Hippocampal formation (tissue), 2 donors: ENCODE measurements at regions not wholly inside any gene's neighbourhood (a gene's known extent, or its start where the extent isn't known, plus 50 kb on each side); places are given as distances from the start of the nearest gene placed in this dataset.

Experiments used
- DNase-seq, 2 donors: peaks; one replicate each; lab custom pipeline; 2025; lab: John Stamatoyannopoulos, UW

GRCh38 chr22:48453171-48453570 lies 1374.5 kb downstream of the BRD1 start:
- DNase-seq = no peak

DNA sequence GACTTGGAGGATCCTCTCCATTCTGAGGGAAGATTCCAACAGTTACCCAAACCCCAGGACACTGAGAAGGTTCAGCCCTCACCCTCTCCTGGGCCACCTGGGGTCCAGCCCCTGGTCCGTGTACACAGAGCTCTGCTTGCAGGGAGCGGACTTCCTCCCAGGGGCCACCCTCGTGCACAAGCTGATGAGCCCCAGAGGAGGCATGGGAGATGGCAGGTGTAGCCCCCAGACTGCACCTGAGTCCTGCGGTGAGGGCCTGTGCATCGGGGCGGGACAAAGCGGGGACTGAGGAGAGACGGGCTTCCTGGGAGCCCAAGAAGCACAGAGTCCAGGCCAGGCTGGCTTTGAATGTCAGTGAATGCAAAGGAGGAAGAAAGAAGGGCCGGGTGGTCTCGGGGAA lies 1374.9 kb downstream of the BRD1 start:
- DNase-seq = no peak

GRCh38 chr22:48451891-48452290 lies 1375.8 kb downstream of the BRD1 start:
- DNase-seq = no peak

DNA sequence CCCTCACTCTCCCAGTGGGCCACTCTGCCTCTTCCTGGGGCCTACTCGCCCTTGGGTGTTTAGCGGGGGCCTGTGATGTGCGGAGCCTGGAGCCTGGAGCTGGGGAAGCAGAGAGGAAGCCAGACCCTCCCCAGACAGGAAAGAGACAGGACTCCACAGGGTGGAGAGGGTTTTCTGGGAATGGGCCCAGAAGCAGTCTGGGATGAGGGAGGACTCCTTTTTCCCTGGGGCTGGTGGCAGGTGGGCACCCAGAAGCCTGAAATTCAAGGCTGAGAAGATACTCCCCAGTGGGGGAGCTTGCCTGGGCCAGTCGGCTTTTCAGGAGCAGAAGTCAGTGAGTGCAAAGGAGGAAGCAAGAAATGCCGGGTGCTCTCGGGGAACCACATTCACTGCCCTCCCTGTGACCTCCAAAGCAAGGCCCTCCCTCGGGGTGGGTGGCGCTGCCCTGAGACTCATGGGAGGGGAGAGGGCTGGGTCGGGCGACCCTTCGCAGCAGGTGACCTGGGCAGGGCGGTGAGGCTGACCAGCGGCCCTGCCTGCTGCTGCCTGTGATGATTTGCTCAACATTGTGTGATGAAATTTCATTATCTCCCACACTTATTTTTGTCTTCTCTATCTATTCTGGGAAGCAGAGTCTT lies 1377.4 kb downstream of the BRD1 start:
- DNase-seq = no peak

DNA sequence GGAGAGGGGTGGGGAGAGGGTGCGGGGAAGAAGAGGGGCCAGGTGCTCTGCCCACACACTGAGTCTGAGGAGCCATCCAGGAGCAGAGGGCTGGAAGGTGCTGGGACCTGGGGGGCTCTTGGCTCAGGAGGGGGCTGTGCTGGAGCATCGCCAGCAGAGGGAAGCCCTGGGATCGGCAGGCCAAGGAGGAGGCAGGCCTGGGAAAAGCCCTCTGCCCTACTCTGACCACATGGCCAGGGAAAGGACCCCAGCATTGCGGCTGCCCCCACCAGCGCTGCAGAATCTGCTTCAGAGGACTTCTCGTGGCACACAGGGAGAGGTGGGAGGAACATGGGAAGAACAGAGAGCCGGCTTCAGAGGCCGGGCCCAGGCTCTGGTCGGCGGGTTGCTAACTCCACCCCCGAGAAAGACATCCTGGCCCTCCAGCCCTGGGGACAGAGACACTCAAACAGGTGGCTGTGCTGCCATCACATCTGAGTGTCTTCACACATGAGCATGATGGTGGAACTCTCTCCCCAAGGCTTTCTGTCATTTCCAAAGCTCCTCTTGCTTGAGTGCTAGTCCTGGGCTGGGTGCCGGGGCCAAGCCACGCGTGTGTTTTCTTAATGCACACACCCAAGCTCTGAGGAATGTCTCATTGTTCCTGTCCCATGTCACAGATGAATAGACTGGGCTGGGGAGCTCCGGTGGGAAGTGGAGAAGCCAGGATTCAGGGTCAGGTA lies 1378.0 kb downstream of the BRD1 start:
- no peak for DNase-seq

DNA sequence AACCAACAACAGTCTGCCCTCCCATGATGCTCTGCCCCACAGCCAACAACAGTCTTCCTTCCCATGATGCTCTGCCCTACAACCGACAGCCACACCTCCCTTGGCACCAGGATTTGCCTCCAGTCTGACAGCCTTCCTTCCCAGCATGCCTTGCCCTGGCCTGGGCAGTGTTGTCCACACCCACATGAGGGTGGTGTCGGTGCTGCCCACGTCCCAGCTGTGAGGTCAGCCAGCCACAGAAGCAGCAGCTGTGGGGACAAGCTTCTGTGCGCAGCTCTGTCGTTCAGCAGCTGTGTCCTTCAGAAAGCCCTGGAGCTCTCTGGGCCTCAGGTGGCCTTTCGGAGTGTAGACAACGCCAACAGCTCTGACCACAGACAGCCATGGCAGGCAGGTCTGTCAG lies 1378.9 kb downstream of the BRD1 start:
- DNase-seq = no peak

DNA sequence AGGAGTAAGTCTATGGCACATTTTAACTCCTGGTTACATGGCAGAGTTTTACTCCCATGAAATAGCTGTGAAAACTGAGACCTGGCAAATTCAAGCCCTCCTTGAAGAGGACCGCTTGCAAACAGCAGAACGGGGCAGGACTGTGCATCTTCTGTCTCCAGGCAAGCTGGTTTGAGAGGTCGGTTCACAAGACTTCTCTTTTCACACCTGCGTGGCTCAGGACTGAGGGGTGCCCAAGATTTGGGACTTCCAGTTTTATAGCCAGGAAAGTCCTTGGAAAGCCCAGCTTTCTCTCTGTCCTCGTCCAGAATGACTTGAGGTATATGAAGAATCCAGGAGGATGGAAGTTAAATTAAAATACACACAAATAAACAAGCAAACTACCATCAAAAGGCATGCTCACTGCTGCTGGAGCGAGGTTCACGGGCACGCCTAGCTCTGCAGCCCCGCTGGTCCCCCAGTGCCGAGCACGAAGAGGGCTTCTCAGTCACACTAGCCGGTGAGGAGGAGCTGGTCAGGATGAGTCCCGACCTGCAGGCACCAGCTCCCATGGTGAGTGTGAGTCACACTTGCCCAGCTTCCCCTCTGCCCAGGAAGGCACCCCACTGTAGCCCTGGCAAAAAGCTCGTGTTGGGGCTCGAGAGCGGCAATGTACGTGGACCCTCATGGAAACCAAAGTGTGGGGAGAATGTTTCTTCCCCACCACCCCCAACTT lies 1382.4 kb downstream of the BRD1 start:
- DNase-seq = no peak

DNA sequence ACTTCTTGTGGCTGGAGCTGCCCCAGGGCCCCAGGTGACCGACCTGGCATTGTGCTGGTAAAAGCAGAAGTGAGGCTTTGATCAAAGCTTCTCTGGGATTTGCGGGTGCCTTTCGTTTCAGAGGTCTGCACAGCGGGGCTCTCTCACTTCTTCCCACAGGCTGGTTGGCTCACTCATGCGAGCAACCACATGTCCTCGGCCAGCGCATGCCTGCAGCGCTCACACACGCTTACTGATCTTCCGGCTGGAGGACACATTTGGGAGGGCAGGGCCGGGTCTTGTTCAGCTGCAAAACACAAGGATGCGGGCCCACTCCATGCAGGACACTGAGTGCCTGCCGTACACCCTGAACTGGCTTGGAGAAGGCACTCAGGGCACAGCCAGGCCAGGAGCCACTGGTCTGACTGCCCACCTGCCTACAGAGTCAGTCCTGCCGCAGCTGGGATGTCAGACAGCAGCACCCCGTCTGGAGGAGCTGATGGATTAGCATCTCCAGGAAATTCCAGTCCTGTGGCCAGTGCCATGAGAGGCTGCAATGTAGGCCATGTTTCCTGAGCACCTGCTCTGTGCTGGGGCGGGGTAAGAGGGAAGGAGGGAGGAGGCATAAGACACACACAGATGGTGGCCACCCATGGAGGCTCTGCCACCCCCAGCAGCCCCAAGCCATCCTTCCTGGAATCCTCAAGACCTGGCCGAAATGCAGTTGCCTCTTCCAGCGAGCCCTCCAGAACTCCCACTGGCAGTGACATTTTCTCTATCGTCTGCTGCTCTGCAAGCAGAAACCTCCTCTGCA lies 1383.2 kb downstream of the BRD1 start:
- DNase-seq = no peak

- DNase-seq = no peak
Observed at GRCh38 chr22:48443680-48444079, 1384.0 kb downstream of the BRD1 start.

GRCh38 chr22:48442663-48443062 lies 1385.0 kb downstream of the BRD1 start:
- no peak for DNase-seq

GRCh38 chr22:48441553-48441850 lies 1386.2 kb downstream of the BRD1 start:
- DNase-seq = no peak

DNA sequence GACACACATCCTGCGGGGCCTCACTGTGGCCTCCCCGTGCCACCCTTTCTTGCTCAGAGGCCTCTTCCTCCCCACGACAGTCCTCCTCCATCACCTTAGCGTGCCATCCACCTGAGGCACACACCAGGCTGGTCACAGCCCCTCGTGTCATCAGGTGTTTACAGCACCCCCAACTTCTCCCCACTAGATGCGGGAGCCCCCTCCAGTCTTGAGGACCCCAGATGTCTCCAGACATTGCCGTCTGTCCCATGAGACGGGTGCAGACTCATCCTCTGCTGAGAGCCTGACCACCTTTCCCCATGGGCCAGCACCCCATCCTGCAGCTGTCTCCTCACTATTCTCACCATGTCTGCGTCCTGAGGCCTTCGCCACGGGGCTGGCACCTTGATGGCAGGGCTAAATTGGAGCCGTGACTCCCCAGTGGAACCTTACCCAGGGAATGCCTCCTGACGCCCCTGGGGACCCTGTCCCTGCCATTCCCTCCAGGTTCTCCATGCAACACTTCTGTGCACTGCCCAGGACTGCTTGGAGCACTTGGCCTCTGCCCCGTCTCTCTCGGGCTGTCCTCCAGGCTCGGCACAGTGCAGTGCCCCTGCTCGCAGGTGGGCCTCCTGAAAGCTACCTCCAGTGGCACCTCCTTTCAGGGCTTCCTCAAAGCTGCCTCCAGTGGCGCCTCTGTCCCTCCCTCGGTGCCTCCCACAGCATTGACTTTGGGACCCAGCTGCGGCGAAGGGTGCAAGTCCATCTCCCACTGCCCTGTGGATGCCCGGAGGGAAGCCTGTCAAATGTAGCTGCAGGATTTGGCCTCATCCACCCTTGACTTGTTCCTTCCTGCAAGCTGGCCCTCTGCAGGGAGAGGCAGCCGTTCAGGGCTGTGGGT lies 1386.8 kb downstream of the BRD1 start:
- no peak for DNase-seq

DNA sequence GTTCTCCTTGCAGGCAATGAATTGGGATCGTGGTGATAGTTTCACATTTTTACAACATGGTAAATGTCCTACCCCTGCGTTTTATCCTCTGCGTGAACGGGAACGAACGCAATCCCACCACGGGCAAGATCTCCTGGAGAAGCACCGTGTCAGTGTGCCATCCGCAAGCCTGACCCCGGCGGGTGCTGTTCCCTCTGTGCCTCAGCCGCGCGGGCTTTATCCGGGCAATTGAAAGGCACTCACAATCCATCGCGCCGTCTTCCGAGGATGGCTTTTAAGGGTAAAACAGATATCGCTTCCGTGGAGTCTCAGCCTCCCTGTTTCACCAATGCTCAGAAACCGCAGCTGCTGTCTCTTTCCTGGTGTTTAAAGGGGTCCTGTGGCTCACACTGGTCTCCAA lies 1387.5 kb downstream of the BRD1 start:
- no peak for DNase-seq

GRCh38 chr22:48439560-48440135 lies 1388.0 kb downstream of the BRD1 start:
- DNase-seq = no peak

DNA sequence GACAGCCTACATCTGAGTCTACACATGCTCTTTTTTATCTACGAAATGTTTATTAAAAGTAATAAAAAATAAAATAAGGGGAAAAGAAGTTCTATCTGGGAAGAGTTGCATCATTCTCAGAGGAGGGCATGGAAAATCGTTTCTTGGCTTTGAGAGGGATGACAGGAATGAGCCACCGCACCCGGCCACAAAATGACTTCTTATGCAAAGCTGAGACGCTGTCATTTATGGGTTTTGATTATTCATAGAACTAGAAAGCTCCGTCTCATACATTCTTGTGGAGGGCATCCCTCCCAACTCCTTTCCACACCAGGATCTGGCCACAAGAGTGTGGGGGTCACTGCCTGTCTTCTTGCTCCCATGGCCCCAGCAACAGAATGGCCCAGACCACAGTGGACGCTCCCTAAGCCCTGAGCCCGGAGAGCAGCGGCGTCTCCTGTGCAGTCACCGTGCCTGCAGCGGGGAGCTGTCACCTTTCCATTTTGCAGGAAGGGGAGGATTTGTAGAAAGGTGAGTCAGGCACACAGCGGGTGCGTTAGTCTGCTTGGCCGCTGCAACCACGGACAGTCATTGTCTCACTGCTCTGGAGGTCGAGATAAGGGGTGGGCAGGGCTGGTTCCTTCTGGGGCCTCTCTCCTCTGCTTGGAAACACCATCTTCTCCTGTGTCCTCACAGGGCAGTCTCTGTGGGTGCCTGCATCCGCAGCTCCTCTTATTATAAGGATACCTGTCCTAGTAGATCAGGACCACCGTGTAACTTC lies 1388.7 kb downstream of the BRD1 start:
- DNase-seq = no peak

- DNase-seq = no peak
Observed at GRCh38 chr22:48438096-48438495, 1389.6 kb downstream of the BRD1 start.

GRCh38 chr22:48436201-48436931 lies 1391.3 kb downstream of the BRD1 start:
- no peak for DNase-seq

- DNase-seq = no peak
Observed at GRCh38 chr22:48434868-48435250, 1392.8 kb downstream of the BRD1 start.

DNA sequence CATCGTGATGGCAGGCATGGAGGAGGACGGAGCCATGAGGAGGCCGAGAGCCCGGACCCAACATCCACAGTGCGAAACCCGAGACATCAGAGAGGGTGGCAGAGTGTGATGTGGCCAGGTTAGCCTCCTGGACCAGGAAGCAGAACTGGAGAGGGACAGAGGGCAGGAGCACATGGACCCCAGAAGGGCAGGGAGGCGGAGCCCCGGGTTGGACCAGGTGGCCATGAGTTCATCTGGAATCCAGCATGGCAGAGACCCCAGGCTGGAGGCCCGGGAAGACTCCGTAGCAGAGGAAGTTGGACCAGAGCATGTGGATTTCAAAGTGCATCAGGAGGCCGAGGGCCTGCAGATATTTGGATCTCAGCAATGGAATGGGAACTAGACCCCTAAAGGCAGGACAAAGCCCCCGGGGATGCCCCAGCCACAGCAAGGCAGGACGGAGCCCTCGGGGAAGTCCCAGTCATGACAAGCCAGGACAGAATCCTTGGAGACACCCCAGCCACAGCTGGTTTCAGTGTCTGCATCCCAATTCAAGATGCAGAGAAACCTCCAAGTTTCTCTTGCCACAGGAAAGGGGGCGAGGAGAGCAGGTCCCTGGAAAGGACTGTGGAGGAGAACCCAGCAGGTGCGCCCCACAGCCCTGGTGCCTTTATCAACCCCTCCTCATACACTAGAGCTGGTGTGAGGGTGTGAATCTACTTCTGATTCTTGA lies 1393.4 kb downstream of the BRD1 start:
- no peak for DNase-seq
